IMR-90 (cell line): ENCODE measurements at regions not wholly inside any gene's neighbourhood (a gene's known extent, or its start where the extent isn't known, plus 50 kb on each side); places are given as distances from the start of the nearest gene placed in this dataset.

Experiments used
- ATAC-seq: fragments of 200-7000 bp; cut with Tn5 transposase; 2 replicates; pipeline ENCODE4 v1.9.1; 2020; ENCODE audit warnings: low read depth, mild to moderate bottlenecking, moderate library complexity
- BruUV-seq: library from RNA; stranded (reverse); fragments of 400-500 nt; replicated peaks from 2 replicates; lab custom pipeline; 2021; lab: Mats Ljungman, UMichigan
- CTCF ChIA-PET: fragments of 300-600 bp; formaldehyde crosslinking; extraction: SDS; loops from one replicate; lab custom pipeline; 2021; ENCODE audit warnings: antibody characterized with exemption; lab: Yijun Ruan, JAX
- POLR2A ChIA-PET: fragments of 300-600 bp; sonication (Branson Sonifier 250); formaldehyde crosslinking; loops from one replicate; lab custom pipeline; 2022; ENCODE audit warnings: antibody characterized with exemption; ENCODE audit not compliant: unreplicated experiment; lab: Charles Lee
- DNase-seq: peaks from one replicate; pipeline ENCODE4 v3.0.0; 2013
- H2AFZ ChIP-seq: replicated peaks from 2 replicates; pipeline ENCODE3; 2013; ENCODE audit warnings: low read length, mild to moderate bottlenecking; ENCODE audit not compliant: poor library complexity
- H2AK5ac ChIP-seq: 2 replicates; pipeline ENCODE4 v1.6.1; 2013; ENCODE audit warnings: low read depth, low read length, inconsistent platforms
- H2AK9ac ChIP-seq: replicated peaks from 2 replicates; pipeline ENCODE3; 2013; ENCODE audit warnings: mild to moderate bottlenecking, low read depth, low read length, moderate library complexity; ENCODE audit not compliant: poor library complexity
- H2BK120ac ChIP-seq: 2 replicates; pipeline ENCODE4 v1.6.1; 2013; ENCODE audit warnings: low read depth, low read length, inconsistent platforms
- H2BK15ac ChIP-seq: 3 replicates; pipeline ENCODE4 v1.6.1; 2013; ENCODE audit warnings: low read depth, low read length, inconsistent platforms
- H2BK20ac ChIP-seq: 2 replicates; pipeline ENCODE4 v1.6.1; 2013; ENCODE audit warnings: low read depth, mild to moderate bottlenecking, inconsistent platforms, low read length, moderate library complexity
- H2BK5ac ChIP-seq: 2 replicates; pipeline ENCODE4 v1.6.1; 2013; ENCODE audit warnings: mild to moderate bottlenecking, low read depth, low read length, inconsistent platforms; ENCODE audit not compliant: poor library complexity, severe bottlenecking
- H3K14ac ChIP-seq: replicated peaks from 2 replicates; pipeline ENCODE4 v1.6.1; 2013; ENCODE audit warnings: low read depth, low read length, inconsistent platforms
- H3K18ac ChIP-seq: 2 replicates; pipeline ENCODE4 v1.6.1; 2013; ENCODE audit warnings: low read depth, low read length, control low read depth
- H3K23ac ChIP-seq: 2 replicates; pipeline ENCODE4 v1.6.1; 2013; ENCODE audit warnings: low read depth, low read length, inconsistent platforms
- H3K27ac ChIP-seq: 2 replicates; pipeline ENCODE4 v1.5.1; 2013; ENCODE audit warnings: mild to moderate bottlenecking, control low read depth, low read length; ENCODE audit not compliant: insufficient read depth
- H3K27me3 ChIP-seq: 2 replicates; pipeline ENCODE4 v1.6.1; 2013; ENCODE audit warnings: low read length; ENCODE audit not compliant: control insufficient read depth, insufficient read depth
- H3K36me3 ChIP-seq: 2 replicates; pipeline ENCODE4 v1.6.1; 2013; ENCODE audit warnings: low read length, mixed read lengths; ENCODE audit not compliant: control insufficient read depth, insufficient read depth
- H3K4ac ChIP-seq: 2 replicates; pipeline ENCODE4 v1.6.1; 2013; ENCODE audit warnings: low read depth, low read length, inconsistent platforms
- H3K4me1 ChIP-seq: 2 replicates; pipeline ENCODE4 v1.6.1; 2013; ENCODE audit warnings: low read length, mixed read lengths; ENCODE audit not compliant: control insufficient read depth, insufficient read depth
- H3K4me2 ChIP-seq: 2 replicates; pipeline ENCODE4 v1.6.1; 2013; ENCODE audit warnings: low read depth, mild to moderate bottlenecking, control low read depth, low read length, moderate library complexity
- H3K4me3 ChIP-seq: 2 replicates; pipeline ENCODE4 v1.5.1; 2013; ENCODE audit warnings: low read depth, mild to moderate bottlenecking, control low read depth, low read length, moderate library complexity; ENCODE audit not compliant: insufficient read depth
- H3K56ac ChIP-seq: 2 replicates; pipeline ENCODE4 v1.6.1; 2013; ENCODE audit warnings: low read length, inconsistent platforms; ENCODE audit not compliant: insufficient read depth; ENCODE audit errors: extremely low read depth
- H3K79me1 ChIP-seq, 2 experiments: 2 replicates each; pipeline ENCODE4 v1.6.1; 2013; ENCODE audit warnings: low read length in 2 of 2, inconsistent platforms in 1 of 2, low read depth in 1 of 2
- H3K9ac ChIP-seq: 2 replicates; pipeline ENCODE4 v1.6.1; 2013; ENCODE audit warnings: low read depth, low read length, control low read depth
- H3K9me1 ChIP-seq: 2 replicates; pipeline ENCODE4 v1.6.1; 2013; ENCODE audit warnings: low read length, inconsistent platforms; ENCODE audit not compliant: insufficient read depth
- H3K9me3 ChIP-seq: 2 replicates; pipeline ENCODE4 v1.6.1; 2013; ENCODE audit warnings: low read length; ENCODE audit not compliant: control insufficient read depth, insufficient read depth
- H4K20me1 ChIP-seq: 2 replicates; pipeline ENCODE4 v1.6.1; 2013; ENCODE audit warnings: low read length, inconsistent platforms; ENCODE audit not compliant: insufficient read depth
- H4K5ac ChIP-seq: 2 replicates; pipeline ENCODE4 v1.6.1; 2013; ENCODE audit warnings: mild to moderate bottlenecking, low read depth, low read length, control low read depth
- H4K8ac ChIP-seq, 2 experiments: 2 replicates each; pipeline ENCODE4 v1.6.1; 2013; ENCODE audit warnings: low read depth in 2 of 2, low read length in 2 of 2, control low read depth in 1 of 2, inconsistent platforms in 1 of 2
- H4K91ac ChIP-seq: 2 replicates; pipeline ENCODE4 v1.6.1; 2013; ENCODE audit warnings: low read depth, low read length, inconsistent platforms; ENCODE audit not compliant: insufficient read depth
- BHLHE40 ChIP-seq: fragments of 150-350 bp; IDR thresholded peaks from 2 replicates; pipeline ENCODE4 v1.6.1; 2016; ENCODE audit warnings: mild to moderate bottlenecking, low read depth, low read length
- CEBPB ChIP-seq: IDR thresholded peaks from 2 replicates; pipeline ENCODE4 v1.6.1; 2012; ENCODE audit warnings: low read depth, low read length, improper control_type of control experiment
- CHD1 ChIP-seq: IDR thresholded peaks from 2 replicates; pipeline ENCODE4 v1.6.1; 2012; ENCODE audit warnings: low read depth, low read length, improper control_type of control experiment
- FOS ChIP-seq: fragments of 150-350 bp; IDR thresholded peaks from 2 replicates; pipeline ENCODE4 v1.6.1; 2016; ENCODE audit warnings: low read depth, low read length
- MAFK ChIP-seq: IDR thresholded peaks from 2 replicates; pipeline ENCODE4 v1.6.1; 2012; ENCODE audit warnings: low read depth, low read length, improper control_type of control experiment
- MAZ ChIP-seq: IDR thresholded peaks from 2 replicates; pipeline ENCODE4 v1.6.1; 2012; ENCODE audit warnings: low read depth, mild to moderate bottlenecking, low read length, improper control_type of control experiment, moderate library complexity, borderline replicate concordance
- MXI1 ChIP-seq: IDR thresholded peaks from 2 replicates; pipeline ENCODE4 v1.6.1; 2012; ENCODE audit warnings: low read depth, mild to moderate bottlenecking, low read length, moderate library complexity, borderline replicate concordance
- NFE2L2 ChIP-seq: fragments of 150-350 bp; IDR thresholded peaks from 2 replicates; pipeline ENCODE4 v1.6.1; 2016; ENCODE audit warnings: low read depth, mild to moderate bottlenecking, low read length
- POLR2A ChIP-seq: IDR thresholded peaks from 2 replicates; pipeline ENCODE4 v1.6.1; 2012; ENCODE audit warnings: mild to moderate bottlenecking, low read depth, low read length
- RAD21 ChIP-seq: IDR thresholded peaks from 2 replicates; pipeline ENCODE4 v1.6.1; 2012; ENCODE audit warnings: low read length, improper control_type of control experiment
- RCOR1 ChIP-seq: IDR thresholded peaks from 2 replicates; pipeline ENCODE4 v1.6.1; 2012; ENCODE audit warnings: mild to moderate bottlenecking, low read length, improper control_type of control experiment; ENCODE audit not compliant: insufficient replicate concordance
- RFX5 ChIP-seq: IDR thresholded peaks from 2 replicates; pipeline ENCODE4 v1.8.0; 2012; ENCODE audit warnings: low read depth, mild to moderate bottlenecking, low read length, moderate library complexity
- SMC3 ChIP-seq: fragments of 150-350 bp; IDR thresholded peaks from 2 replicates; pipeline ENCODE4 v1.6.1; 2016; ENCODE audit warnings: low read depth, mild to moderate bottlenecking, antibody characterized with exemption, low read length, moderate library complexity
- WGBS, 2 experiments: methylation state at CpG; one replicate each; pipeline versions ENCODE4 v1.1.5 to v1.1.7; 2013; ENCODE audit warnings: missing lambda C conversion rate in 2 of 2; ENCODE audit not compliant: insufficient read length in 1 of 2; ENCODE audit errors: extremely low coverage in 2 of 2; 5-methylcytosine and 5-hydroxymethylcytosine counted together
- dilution Hi-C: fragments of 300-500 bp; cut with HindIII; formaldehyde crosslinking; loops from one replicate; pipeline ENCODE4 v1.14.3; 2018; ENCODE audit warnings: low sequenced_read_pairs; ENCODE audit not compliant: unreplicated experiment
- in situ Hi-C: fragments of 300-500 bp; cut with MboI; formaldehyde crosslinking; loops from 3 replicates; pipeline ENCODE4 v1.14.3; 2019; ENCODE audit warnings: low sequenced_read_pairs, inconsistent platforms, mixed read lengths
- intact Hi-C: fragments of 100-400 bp; cut with micrococcal nuclease; formaldehyde crosslinking; loops from 2 replicates; pipeline ENCODE4 v1.10.0; 2022
- TF ChIP-seq, protein P1 (sequence below): fragments of 150-350 bp; IDR thresholded peaks from 2 replicates; pipeline ENCODE4 v1.6.1; 2017; ENCODE audit warnings: mild to moderate bottlenecking, antibody characterized with exemption, low read length, low read depth
- TF ChIP-seq, protein P2 (sequence below): conservative IDR thresholded peaks from 2 replicates; pipeline ENCODE4 v1.5.1; 2012; ENCODE audit warnings: mild to moderate bottlenecking, low read depth, low read length, improper control_type of control experiment
- TF ChIP-seq, protein P3 (sequence below): fragments of 150-350 bp; IDR thresholded peaks from 2 replicates; pipeline ENCODE4 v1.6.1; 2016; ENCODE audit warnings: low read depth, mild to moderate bottlenecking, low read length, moderate library complexity, borderline replicate concordance

DNA sequence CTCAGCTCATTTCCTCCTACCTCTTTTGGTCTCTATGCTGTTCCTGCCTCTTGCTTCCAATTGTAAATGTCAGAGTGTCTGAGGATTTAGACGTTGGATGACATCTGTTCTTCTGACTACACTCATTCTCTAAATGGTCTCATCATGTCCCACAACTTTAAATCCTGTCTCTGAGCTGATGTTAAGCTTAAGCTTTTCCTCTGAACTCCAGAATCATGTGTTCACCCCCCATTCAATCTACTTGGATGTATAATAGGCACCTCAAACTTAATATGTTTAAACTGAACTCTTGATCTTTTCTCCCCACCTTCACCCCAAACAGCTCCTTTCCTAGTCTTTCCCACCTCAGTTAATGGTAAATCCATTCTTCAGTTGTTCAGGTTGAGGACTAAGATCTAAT, 433.6 kb downstream of the CSNK1G3 start:
- Histone ChIP-seq H2BK15ac (no peak overlapping the region), H2AK5ac (no peak overlapping the region), H2BK120ac (no peak overlapping the region), H3K4ac (no peak overlapping the region), H2BK20ac (0 out of 2 replicates have a peak overlapping the region, but pooled peaks have one; percentile 24), H3K9me3 (peaks cover 2% of the 10 kb centered on the region; the same call in 1 of the 2 replicates), H3K4me3 (no peak overlapping the region), H3K4me2 (no peak overlapping the region), H3K18ac (no peak overlapping the region), H2BK5ac (no peak overlapping the region), H4K20me1 (no peaks in the 10 kb centered on the region), H2AK9ac (no peak overlapping the region), H4K5ac (no peak overlapping the region), H3K27ac (no peak overlapping the region), H3K14ac (no peak overlapping the region; the same call in 1 of the 2 replicates), H3K9ac (no peak overlapping the region), H2AFZ (no peak overlapping the region), H3K23ac (no peak overlapping the region), H3K4me1 (no peaks in the 10 kb centered on the region), H4K91ac (no peak overlapping the region), H3K27me3 (peaks cover 2% of the 10 kb centered on the region; the same call in 1 of the 2 replicates), H3K56ac (no peak overlapping the region), H3K36me3 (no peaks in the 10 kb centered on the region), H3K9me1 (no peaks in the 10 kb centered on the region), H3K79me1 (no peaks in the 10 kb centered on the region), H4K8ac (no peak overlapping the region)
- no peak for ATAC-seq
- TF ChIP-seq CEBPB = no peak
- TF ChIP-seq RCOR1 = no peak
- TF ChIP-seq, protein P1, sequence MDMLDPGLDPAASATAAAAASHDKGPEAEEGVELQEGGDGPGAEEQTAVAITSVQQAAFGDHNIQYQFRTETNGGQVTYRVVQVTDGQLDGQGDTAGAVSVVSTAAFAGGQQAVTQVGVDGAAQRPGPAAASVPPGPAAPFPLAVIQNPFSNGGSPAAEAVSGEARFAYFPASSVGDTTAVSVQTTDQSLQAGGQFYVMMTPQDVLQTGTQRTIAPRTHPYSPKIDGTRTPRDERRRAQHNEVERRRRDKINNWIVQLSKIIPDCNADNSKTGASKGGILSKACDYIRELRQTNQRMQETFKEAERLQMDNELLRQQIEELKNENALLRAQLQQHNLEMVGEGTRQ = no peak
- TF ChIP-seq RAD21 = no peak
- TF ChIP-seq, protein P2, sequence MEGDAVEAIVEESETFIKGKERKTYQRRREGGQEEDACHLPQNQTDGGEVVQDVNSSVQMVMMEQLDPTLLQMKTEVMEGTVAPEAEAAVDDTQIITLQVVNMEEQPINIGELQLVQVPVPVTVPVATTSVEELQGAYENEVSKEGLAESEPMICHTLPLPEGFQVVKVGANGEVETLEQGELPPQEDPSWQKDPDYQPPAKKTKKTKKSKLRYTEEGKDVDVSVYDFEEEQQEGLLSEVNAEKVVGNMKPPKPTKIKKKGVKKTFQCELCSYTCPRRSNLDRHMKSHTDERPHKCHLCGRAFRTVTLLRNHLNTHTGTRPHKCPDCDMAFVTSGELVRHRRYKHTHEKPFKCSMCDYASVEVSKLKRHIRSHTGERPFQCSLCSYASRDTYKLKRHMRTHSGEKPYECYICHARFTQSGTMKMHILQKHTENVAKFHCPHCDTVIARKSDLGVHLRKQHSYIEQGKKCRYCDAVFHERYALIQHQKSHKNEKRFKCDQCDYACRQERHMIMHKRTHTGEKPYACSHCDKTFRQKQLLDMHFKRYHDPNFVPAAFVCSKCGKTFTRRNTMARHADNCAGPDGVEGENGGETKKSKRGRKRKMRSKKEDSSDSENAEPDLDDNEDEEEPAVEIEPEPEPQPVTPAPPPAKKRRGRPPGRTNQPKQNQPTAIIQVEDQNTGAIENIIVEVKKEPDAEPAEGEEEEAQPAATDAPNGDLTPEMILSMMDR = no peak
- no peak for TF ChIP-seq RFX5
- no peak for TF ChIP-seq SMC3
- TF ChIP-seq MAFK = no peak
- no peak for TF ChIP-seq MXI1
- TF ChIP-seq, protein P3, sequence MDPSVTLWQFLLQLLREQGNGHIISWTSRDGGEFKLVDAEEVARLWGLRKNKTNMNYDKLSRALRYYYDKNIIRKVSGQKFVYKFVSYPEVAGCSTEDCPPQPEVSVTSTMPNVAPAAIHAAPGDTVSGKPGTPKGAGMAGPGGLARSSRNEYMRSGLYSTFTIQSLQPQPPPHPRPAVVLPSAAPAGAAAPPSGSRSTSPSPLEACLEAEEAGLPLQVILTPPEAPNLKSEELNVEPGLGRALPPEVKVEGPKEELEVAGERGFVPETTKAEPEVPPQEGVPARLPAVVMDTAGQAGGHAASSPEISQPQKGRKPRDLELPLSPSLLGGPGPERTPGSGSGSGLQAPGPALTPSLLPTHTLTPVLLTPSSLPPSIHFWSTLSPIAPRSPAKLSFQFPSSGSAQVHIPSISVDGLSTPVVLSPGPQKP = no peak
- TF ChIP-seq MAZ = no peak
- TF ChIP-seq BHLHE40 = no peak
- no peak for TF ChIP-seq POLR2A
- TF ChIP-seq CHD1 = no peak
- no peak for TF ChIP-seq NFE2L2
- TF ChIP-seq FOS = no peak
- DNase-seq = no peak
- no TSS peak for BruUV-seq
- dilution Hi-C loops = no loop called here
- in situ Hi-C loops = no loop called here
- CTCF ChIA-PET = no interaction called here
- intact Hi-C loops = no loop called here
- WGBS, 2 experiments = 60% methylated on average over 1 of the region's 1 CpG; no CpG with 5 or more reads in 1 of the 2 experiments
- POLR2A ChIA-PET = no interaction called here
